Thymus (tissue), 11 donors: ENCODE measurements at regions not wholly inside any gene's neighbourhood (a gene's known extent, or its start where the extent isn't known, plus 50 kb on each side); places are given as distances from the start of the nearest gene placed in this dataset.

Source experiments
- DNase-seq, 9 donors: peaks; one replicate each; pipeline ENCODE4 v3.0.0-alpha.2; 2013; ENCODE audit warnings: low spot score in 9 of 9, low read depth in 6 of 9, missing footprints in 1 of 9
- H3K27ac ChIP-seq, 2 donors: one replicate each; pipeline ENCODE4 v1.5.1; 2013; ENCODE audit warnings: control low read depth in 1 of 2, low read depth in 1 of 2, low read length in 1 of 2, mild to moderate bottlenecking in 1 of 2, moderate library complexity in 1 of 2
- H3K27me3 ChIP-seq, 2 donors: one replicate each; pipeline ENCODE4 v1.5.1; 2013; ENCODE audit warnings: low read length in 1 of 2; ENCODE audit not compliant: control insufficient read depth in 2 of 2, insufficient read depth in 1 of 2
- H3K36me3 ChIP-seq, 2 donors: one replicate each; pipeline ENCODE4 v1.5.1; 2013; ENCODE audit warnings: low read length in 1 of 2, mild to moderate bottlenecking in 1 of 2, moderate library complexity in 1 of 2; ENCODE audit not compliant: control insufficient read depth in 2 of 2, insufficient read depth in 2 of 2
- H3K4me1 ChIP-seq, 2 donors: one replicate each; pipeline ENCODE4 v1.5.1; 2013; ENCODE audit warnings: low read length in 2 of 2; ENCODE audit not compliant: control insufficient read depth in 2 of 2, insufficient read depth in 2 of 2
- H3K4me3 ChIP-seq, 2 donors: one replicate each; pipeline ENCODE4 v1.5.1; 2013; ENCODE audit warnings: low read length in 2 of 2, control low read depth in 1 of 2, mild to moderate bottlenecking in 1 of 2
- H3K9me3 ChIP-seq, 2 donors: one replicate each; pipeline ENCODE4 v1.5.1; 2013; ENCODE audit warnings: low read length in 1 of 2, mild to moderate bottlenecking in 1 of 2; ENCODE audit not compliant: control insufficient read depth in 2 of 2, insufficient read depth in 1 of 2
- WGBS: extraction: QIAGEN DNeasy Blood & Tissue Kit; methylation state at CpG from one replicate; pipeline ENCODE4 v1.1.7; 2013; 5-methylcytosine and 5-hydroxymethylcytosine counted together
- donor health status: healthy.

DNA sequence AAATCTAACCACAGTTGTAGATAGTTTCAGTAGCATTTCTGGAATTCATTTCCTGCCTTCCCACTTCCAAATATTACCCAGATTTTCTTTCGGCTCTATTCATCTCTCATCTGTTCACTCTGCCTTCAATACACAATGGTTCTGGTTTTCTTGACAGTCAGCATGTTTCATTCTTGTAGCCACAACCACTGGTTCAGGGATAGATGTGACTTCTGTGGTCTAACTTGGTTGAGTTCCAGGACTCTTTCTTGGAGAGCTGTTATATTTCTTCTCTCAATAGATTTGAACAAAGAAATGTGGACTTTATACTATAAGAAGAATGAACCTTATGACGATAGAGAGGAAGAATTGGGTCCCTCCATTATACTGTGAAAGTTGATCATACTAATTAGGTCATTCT is 228.8 kb downstream of the NSUN3 start:
- Histone ChIP-seq H3K4me1 (no peaks in the 10 kb centered on the region), H3K27me3 (no peaks in the 10 kb centered on the region), H3K36me3 (no peaks in the 10 kb centered on the region), H3K4me3 (no peak overlapping the region), H3K27ac (no peak overlapping the region), H3K9me3 (no peaks in the 10 kb centered on the region)
- DNase-seq = no peak
- WGBS = 92% methylated on average over 2 of the region's 2 CpGs

DNA sequence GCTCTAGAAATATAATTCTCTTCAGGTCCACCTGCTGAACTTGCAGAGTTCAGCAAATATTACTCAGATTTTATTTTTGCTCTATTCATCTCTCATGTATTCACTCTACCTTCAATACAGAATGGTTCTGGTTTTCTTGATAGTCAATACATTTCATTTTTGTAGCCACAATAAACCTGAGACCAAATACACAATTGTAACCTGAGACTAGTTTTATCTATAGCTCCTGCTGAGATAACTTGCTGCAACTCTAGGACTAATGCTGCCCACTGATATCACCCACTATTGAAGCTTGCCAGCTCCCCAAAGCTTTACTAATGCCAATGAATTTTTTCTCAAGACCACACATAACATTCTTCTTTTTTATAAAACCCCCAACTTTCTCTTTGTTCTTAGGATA is 229.3 kb downstream of the NSUN3 start:
- Histone ChIP-seq H3K27me3 (no peaks in the 10 kb centered on the region), H3K4me1 (no peaks in the 10 kb centered on the region), H3K27ac (no peak overlapping the region), H3K36me3 (no peaks in the 10 kb centered on the region), H3K4me3 (no peak overlapping the region), H3K9me3 (no peaks in the 10 kb centered on the region)
- no peak for DNase-seq

DNA sequence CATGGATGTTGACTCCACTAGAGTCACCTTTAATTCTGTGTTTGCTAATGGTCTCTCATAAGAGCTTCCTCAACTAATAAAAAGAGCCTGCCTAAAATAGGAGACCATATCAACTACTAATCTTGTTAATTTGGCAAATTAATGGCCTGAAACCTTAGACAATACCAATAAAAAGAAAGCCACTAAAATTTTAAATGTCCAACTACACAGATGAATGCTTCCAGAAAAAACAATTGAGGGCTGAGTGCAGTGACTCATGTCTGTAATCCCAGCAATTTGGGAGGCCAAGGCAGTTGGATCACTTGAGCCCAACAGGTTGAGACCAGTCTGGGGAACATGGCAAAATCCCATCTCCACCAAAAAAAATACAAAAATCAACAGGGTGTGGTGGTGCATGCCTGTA is 230.9 kb downstream of the NSUN3 start:
- Histone ChIP-seq H3K36me3 (no peaks in the 10 kb centered on the region), H3K4me3 (no peak overlapping the region), H3K27me3 (no peaks in the 10 kb centered on the region), H3K4me1 (no peaks in the 10 kb centered on the region), H3K9me3 (no peaks in the 10 kb centered on the region), H3K27ac (no peak overlapping the region)
- no peak for DNase-seq

DNA sequence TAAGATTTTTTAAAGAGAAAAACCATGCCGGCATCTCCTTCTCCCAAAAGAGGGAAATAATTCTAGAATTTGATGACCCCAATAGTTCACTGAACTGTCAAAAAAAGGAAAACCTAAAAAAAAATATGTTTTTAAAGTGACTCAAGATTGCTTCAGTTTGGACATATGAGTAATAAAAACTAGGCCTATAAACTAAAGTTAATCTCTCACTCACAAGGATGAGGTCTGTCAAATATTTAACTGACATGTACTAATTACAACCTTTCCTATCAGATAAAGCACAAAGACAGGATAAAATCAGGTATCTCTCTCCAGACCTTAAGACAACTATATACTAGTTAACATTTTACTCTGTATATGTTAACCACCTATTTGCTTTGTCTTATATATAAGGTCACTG is 231.9 kb downstream of the NSUN3 start:
- Histone ChIP-seq H3K4me1 (no peaks in the 10 kb centered on the region), H3K36me3 (no peaks in the 10 kb centered on the region), H3K4me3 (no peak overlapping the region), H3K27me3 (no peaks in the 10 kb centered on the region), H3K9me3 (no peaks in the 10 kb centered on the region), H3K27ac (no peak overlapping the region)
- 96% methylated on average over 1 of the region's 1 CpG for WGBS
- no peak for DNase-seq

DNA sequence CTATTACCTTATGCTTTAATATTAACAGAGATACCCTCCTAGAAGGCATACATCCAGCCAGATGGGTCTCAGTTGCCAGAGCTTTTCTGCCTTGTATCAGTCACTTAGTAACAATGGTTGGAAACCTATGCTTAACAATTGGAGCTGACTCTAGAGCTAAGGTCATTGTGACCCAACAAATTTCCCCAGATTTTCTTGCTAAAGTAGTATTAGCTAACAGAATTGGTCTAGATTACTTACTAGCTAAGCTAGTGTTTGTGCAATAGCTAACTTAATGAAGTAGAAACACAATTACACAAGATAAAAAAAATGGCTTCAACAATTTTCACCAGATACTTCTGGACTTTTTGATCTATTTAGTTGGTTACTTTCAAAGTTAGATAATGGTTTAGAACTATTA is 236.9 kb downstream of the NSUN3 start:
- Histone ChIP-seq H3K36me3 (no peaks in the 10 kb centered on the region), H3K4me3 (no peak overlapping the region), H3K27ac (no peak overlapping the region), H3K9me3 (no peaks in the 10 kb centered on the region), H3K27me3 (no peaks in the 10 kb centered on the region), H3K4me1 (no peaks in the 10 kb centered on the region)
- no peak for DNase-seq

DNA sequence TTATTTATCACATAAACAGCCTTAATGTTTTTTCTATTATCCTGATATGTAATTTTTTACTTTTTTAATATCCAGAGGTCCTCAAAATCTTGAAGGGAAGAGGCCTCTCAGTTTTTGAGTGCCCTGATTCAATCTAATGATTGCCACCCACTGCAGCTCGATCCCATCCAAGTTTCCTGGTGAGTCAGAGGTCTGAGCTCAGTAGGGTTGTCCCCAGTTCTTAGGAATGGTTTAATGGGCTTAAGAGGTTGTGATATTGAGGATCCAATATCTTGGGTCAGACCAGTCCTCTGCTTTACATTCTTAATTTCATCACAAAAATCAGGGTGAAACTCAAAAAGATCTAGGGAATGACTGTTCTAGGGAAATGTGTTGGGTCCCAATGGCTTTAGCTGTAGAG is 238.5 kb downstream of the NSUN3 start:
- 78% methylated on average over 1 of the region's 1 CpG for WGBS
- H3K27me3 ChIP-seq = no peaks in the 10 kb centered on the region
- no peaks in the 10 kb centered on the region for H3K4me1 ChIP-seq
- no peaks in the 10 kb centered on the region for H3K36me3 ChIP-seq
- no peaks in the 10 kb centered on the region for H3K9me3 ChIP-seq
- H3K27ac ChIP-seq = no peak overlapping the region
- no peak overlapping the region for H3K4me3 ChIP-seq
- DNase-seq = no peak

DNA sequence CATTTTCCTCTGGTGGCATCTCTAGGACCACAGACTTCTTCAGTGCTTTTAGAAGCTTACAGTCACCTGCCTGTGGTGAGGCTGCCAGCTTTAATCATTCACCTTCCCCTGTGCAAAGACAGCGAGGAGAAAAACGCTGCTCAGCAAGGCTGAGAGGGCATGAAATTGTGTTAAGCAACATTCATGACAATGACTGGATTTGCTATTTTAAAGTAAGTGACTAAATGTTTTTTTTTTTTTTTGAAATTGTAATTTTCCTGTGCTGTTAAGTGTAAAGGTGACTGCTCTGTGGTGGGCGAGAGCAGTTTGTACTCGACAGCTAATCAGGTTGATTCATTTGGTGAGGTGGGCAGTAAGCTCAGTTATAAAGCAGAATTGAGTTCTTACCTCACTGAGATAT is 240.4 kb downstream of the NSUN3 start:
- no peak for DNase-seq
- WGBS = 94% methylated on average over 4 of the region's 4 CpGs
- peaks cover 0 to 4% of the 10 kb centered on the region in 2 donors for H3K4me1 ChIP-seq
- no peaks in the 10 kb centered on the region for H3K36me3 ChIP-seq
- H3K27ac ChIP-seq = no peak overlapping the region
- H3K27me3 ChIP-seq = no peaks in the 10 kb centered on the region
- no peaks in the 10 kb centered on the region for H3K9me3 ChIP-seq
- no peak overlapping the region for H3K4me3 ChIP-seq

DNA sequence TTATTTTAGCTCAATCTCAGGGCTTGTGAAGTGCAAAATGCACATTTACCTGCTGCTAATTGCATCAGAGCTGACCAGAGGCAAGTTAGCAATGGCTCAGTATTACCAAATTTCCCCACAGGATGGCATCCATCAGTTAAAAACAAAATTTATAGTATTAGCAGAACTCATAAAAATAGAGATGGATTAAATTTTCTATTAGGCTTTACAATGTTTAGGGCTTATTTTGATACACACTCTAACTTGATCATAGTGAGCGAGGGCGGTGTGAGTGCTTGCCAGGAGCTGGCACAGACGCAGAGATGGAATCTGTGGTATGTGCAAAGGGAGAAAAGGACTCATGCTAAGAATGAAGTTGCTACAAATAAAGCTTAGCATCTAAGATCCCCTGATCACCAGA is 241.0 kb downstream of the NSUN3 start:
- Histone ChIP-seq H3K36me3 (no peaks in the 10 kb centered on the region), H3K4me1 (peaks cover 0 to 4% of the 10 kb centered on the region in 2 donors), H3K9me3 (no peaks in the 10 kb centered on the region), H3K4me3 (no peak overlapping the region), H3K27me3 (no peaks in the 10 kb centered on the region), H3K27ac (no peak overlapping the region)
- no peak for DNase-seq
- 89% methylated on average over 3 of the region's 3 CpGs for WGBS

DNA sequence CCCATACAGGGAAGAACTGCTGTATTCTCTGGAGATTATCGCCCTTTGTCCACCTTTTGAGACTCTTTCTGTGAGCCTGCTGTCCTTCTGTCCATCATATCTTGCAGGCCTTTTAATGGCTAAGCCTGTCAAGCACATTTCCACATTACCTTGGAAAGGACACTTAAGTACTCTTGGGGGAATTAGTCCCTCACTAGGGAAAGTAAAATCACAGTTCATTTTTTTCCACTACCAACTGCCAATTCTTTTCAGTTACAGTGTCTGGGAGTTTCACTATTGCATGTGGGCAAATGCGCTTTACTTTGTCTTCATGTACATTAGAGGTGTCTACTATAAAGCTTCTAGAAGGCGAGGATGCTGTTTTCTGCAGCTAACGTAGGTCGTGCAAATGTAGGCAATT is 242.1 kb downstream of the NSUN3 start:
- H3K27ac ChIP-seq = no peak overlapping the region
- WGBS = 93% methylated on average over 5 of the region's 5 CpGs
- no peaks in the 10 kb centered on the region for H3K36me3 ChIP-seq
- H3K4me3 ChIP-seq = no peak overlapping the region
- no peak for DNase-seq
- no peaks in the 10 kb centered on the region for H3K27me3 ChIP-seq
- H3K4me1 ChIP-seq = peaks cover 0 to 4% of the 10 kb centered on the region in 2 donors
- no peaks in the 10 kb centered on the region for H3K9me3 ChIP-seq

DNA sequence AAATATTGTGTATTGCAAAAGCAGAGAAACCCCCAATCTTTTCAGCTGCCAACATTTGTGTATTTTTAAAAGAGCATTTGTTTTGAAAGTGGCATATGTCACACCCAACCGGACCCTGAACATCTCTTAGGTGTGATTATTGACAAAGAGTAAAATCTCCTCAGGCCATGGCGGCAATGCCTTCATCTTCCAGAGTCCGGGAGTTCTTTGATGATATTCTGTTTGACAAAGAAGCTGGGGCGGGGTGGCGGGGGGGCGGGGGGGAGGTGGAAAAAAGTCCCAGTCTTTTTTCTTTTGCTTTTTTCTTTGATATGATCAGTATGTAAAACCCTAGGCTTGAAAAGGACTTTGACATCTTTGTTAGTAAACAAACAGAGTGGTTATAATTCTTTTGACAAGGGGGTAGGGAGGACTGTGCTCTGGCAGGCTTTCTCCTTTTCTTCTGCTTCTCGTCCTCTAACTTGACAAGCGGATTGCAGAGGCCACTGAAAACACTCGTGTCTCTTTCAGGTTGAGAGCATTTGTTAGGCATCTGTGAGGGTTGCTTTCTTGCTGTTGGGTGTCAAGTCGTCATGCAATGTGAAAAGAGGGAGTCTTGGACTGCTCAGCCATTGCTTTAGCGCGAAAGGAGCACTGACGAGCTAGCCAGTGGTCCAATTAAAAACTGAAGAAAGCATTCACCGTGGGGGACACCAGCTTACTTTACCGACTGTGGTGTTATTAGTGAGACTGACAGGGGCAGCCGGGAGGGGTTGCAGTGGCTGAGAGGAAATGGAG is 243.2 kb downstream of the NSUN3 start:
- Histone ChIP-seq H3K36me3 (no peaks in the 10 kb centered on the region), H3K9me3 (no peaks in the 10 kb centered on the region), H3K4me1 (peaks cover 0 to 4% of the 10 kb centered on the region in 2 donors), H3K4me3 (no peak overlapping the region), H3K27ac (no peak overlapping the region), H3K27me3 (no peaks in the 10 kb centered on the region)
- DNase-seq = no peak
- WGBS = 73% methylated on average over 16 of the region's 16 CpGs
